Amniotic epithelial cell (primary cell): ENCODE measurements at regions not wholly inside any gene's neighbourhood (a gene's known extent, or its start where the extent isn't known, plus 50 kb on each side); places are given as distances from the start of the nearest gene placed in this dataset.

Experiments
- DNase-seq: peaks from one replicate; pipeline ENCODE4 v3.0.0-alpha.2; 2010; ENCODE audit warnings: low read depth

DNA sequence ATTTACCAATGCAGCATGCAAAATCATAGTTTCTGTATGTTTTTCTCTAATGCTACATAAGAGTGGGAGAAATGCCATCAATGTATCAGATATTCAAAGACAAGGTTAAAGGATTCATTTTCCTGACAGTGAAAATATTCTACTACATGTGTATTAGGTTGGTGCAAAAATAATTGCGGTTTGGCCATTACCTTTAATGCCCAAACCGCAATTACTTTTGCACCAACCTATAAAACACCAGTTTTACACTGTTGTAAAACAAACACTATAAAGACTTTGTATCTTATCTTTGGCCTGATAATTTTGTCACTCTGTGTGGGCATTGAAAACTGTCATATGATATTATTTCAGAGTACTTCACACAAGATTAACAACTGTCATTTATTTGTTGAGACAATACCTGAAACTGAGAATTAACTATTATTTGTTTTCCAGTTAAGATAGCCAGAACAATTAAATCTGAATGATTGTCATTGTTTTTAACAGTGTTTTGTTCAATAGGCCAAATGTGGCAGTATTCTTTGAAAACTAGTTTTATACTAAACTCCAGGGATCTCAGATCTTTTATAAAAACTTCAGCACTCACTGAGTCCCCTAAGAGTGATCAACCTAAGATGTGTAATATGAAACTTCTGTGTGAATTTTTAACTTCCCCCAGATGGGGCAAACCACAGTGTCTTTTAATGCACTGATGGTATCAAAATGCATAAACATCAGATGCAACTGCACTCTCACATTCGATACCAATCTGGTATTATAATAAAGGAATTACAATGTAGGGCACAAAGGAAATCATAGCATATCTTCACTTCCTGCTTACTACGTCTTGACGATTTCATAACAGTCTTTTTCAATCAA lies 53.8 kb upstream of the FBN2 start:
- DNase-seq, result no peak

DNA sequence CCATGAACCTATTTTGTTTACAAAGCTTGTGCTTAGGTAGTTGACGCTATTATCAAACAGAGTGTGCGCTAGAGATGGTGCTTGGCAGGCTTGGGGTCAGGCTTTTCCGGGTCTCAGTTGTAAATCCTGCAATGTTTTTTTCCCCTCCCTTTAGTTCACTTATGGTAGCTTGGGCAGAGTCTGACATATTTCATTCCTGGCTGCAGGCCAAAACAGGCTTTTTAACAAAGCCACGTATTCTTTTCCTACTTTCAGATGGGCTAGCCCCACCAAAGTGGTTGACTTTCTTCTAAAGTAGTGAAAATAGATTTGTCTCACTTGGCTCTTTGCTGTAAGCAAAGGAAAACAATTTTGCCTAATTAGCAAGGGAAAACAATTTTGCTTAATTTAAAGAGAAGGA lies 58.0 kb upstream of the FBN2 start:
- DNase-seq, result peak; percentile 15

DNA sequence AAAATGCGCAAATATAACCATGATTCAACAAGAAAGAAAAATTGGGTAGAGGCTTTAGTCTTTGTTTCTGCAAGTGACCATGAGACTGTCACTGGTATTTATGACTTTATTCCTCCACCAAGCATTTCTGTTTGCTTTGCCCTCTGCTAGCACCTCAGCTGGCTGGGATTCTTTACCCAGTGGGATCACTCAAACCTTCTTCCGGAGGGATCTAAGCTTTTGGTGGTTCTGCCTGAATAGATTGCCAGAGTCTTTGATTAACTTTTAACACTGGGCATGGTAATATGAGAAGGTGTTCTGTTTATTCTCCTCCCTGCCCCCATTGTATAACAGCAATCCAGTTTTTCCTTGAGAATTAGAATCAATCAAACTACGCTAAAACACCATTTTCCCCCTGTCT lies 59.1 kb upstream of the FBN2 start:
- no peak for DNase-seq

DNA sequence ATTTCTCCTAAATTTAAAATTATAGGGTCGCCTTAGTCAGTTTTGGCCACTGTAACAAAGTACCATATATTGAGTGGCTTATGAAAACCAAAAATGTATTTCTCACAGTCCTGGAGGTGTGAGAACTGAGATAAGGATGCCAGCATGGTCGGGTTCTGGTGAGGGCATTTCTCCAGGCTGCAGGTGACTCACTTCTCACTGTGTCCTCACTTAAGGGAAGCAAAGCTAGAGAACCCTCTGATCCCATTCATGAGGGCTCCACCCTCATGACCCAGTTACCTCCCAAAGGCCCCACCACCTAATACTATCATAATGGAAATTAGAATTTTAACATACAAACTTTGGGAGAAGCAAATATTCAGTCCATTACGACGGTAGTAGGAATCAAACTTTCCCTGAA lies 75.1 kb upstream of the FBN2 start:
- peak; percentile 54 for DNase-seq

DNA sequence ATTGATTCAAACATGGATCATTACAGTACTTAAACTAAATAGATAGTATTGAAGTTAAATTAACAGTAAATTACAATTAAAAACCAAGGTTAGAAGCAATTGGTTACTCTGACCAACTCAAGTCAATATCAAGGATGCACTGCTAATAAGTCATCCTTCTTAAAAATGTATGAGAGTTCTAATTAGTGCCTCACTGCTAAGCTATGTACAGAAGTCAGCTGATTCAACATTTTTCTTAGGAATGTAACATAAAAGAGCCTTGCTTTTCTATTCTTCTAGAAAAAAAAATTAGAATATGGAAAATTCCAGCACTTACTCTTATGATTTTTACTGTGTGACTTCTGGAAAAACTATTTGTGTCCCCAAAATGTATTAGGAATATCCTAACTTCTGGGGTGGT lies 75.7 kb upstream of the FBN2 start:
- DNase-seq, result peak; percentile 12

DNA sequence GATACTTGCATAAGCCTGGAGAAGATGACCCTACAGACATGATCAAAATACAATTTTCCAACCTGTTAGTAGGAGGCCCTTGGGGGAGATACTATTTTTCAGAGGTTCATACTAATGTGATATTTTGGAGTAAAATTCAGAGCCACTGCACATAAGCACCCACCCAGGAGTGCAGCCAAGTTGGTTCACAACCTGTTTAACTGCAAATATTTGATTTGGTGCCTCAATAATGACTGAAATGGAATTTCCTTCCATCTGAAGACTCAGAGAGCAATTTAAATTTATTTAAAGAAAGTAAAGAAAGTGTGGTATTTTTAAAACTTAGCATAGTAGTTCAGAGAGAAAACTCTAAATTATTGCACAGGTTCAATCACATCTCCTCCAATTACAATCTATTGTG lies 77.5 kb upstream of the FBN2 start:
- no peak for DNase-seq

DNA sequence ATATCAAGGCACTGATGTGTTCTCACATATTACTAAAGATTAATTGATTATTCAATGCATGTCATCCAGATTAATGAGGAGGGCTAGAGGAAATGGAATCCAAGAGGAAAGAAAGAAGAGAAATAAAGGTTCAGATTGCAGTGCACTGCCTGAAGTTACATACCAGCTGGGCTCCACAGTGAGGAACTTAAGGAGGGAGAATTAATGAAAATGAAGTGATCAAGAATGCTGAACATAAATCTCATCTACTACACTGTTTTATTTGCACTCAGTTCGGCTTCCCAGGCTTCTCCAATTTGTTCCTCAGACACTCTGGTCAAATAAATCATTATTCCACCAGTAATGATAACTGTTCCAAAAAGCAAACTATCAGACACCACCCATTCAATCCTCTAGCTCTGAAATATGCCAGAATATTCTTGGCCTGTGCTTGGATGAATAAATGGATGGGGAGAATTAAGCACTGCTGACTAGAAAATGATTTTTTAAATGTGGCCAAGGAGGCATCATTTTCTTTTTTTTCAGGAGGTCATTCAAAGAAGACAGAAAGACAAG lies 88.6 kb upstream of the FBN2 start:
- DNase-seq, result no peak

DNA sequence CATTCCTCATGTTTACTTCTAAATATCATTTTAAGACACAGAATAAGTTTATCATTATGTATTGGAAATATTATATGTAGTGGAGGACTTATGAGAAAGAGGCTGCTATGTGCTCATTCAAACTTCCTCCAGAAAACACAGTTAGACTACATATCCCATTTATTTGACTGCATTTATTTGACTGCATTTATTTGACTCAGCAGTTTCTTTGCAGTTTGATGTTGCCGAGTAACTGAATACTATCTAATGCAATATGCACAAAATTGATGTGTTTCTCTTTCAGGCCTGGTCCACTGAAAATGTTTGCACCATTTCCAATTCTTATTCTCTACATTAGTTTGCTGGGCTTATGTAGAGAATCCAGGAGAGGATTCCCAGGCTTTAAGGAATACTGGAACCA lies 89.9 kb upstream of the FBN2 start:
- DNase-seq, result no peak

DNA sequence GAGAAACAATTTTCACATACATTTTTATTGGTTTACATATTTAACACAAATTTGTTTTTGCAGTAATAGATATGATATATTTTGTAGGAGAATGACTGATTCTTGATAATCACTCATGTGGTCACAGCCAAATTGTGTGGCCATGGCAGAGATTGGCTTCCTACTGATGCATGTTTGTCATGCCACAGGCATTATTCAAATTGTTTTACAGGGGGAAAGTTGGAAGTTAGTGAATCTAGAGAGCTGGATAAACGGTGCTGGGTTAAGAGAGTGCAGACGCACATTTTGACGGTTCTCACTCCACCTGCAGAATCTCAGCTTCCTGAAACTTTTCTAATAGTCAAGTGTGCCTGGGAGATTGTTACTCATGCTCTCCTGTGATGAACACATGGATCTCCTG lies 91.1 kb upstream of the FBN2 start:
- DNase-seq, result peak; percentile 13

DNA sequence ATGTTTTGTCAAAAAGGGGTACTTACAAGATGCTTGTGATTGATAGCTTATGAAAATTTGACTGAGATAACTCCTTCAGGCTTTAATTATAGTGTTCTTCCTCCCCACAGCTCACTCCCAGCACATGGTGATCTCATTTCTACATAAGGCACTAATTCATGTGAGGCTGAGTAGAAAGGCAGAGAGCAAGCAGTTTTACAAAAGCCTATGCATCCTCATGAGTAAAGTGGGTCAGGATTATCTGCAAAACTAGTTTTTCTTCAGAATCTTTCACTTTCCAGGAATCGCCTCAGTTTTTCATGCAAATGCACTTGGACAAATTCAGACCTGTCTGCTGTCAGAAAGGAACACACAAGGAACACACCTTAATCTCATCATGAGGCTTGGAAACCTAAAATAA lies 92.1 kb upstream of the FBN2 start:
- no peak for DNase-seq

DNA sequence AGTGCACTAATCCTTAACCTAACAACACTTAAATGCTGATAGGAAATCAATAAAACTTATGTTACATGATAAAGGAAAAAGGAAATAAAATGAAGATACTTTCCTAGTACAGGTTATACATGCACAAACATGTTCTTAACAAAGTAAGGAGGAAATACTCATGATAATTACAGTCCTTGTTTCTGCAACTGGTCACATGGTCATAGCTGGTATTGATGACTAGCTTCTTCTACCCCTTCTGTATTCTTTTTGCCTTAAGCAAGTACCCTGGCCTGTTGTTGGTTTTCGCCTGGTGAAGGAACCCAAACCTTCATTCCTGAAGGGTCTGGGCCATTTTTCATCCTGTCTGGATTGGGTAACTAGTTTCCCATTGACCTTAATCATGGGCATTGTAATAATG lies 93.7 kb upstream of the FBN2 start:
- no peak for DNase-seq

DNA sequence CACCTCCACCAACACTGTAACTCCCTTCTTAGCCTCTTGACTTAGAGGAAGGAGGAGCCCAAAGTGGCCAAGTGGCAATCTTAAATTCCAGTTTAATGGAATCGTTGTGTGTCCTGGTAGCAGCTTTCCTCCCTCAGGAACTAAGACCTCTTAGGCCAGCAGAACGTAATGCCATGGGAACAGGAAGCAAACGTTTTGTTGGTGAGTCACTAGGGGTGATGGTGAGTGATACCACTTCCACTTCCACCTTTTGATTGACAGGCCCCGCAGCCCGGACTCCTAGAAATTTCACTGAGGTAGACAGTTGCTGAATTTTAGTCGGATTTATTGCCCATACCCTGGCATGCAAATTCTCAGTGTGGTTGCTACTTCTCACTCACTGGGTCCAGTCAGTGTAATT lies 94.2 kb upstream of the FBN2 start:
- peak; percentile 37 for DNase-seq

DNA sequence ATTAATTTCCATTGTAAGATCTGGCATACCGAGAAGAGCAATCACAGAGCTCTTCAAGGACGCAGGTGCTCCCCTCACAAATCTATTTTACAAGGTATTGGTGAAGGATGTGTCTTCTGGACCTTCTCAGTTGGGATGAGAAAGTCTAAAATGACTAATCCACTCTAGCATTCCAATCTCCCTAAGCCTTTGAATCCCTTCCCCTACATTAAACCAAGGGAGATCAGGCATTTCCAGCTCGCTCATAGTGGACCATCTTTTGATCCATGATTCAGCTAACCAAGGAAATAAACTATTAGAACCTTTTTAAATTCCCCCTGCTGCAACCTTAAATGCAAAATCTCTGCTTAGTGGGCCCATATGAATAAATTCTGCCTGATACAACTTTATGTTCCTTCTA lies 95.9 kb upstream of the FBN2 start:
- DNase-seq, result no peak

DNA sequence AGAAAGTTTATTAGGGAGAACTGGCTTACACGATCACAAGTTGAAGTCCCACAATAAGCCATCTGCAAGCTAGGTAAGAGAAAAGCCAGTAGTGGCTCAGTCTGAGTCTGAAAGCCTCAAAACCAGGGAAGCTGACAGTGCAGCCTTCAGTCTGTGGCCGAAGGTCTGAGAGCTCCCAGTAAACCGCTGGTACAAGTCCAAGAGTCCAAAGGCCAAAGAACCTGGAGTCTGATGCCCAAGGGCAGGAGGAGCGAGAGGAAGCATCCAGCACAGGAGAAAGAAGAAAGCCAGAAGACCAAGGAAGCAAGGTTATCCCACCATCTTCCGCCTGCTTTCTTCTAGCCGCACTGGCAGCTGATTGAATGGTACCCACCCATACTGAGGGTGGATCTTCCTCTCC lies 97.3 kb upstream of the FBN2 start:
- no peak for DNase-seq

DNA sequence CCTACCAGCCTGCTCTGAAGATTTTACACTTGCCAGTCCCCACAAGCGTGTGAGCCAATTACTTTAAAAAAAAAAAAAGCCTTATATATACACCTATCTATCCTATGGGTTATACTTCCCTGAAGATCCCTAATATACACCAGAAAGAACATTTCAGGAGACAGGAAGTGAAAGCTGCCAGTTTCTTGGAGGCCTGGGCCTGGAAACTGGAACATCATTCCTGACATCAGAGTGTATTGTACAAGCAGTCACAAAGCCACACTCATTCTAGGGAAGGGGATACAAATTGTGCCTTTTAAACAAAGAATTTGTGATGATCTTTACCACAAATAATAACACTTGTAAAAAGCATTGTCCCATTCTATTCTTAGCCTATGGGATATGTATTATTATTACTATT lies 98.3 kb upstream of the FBN2 start:
- DNase-seq, result no peak

DNA sequence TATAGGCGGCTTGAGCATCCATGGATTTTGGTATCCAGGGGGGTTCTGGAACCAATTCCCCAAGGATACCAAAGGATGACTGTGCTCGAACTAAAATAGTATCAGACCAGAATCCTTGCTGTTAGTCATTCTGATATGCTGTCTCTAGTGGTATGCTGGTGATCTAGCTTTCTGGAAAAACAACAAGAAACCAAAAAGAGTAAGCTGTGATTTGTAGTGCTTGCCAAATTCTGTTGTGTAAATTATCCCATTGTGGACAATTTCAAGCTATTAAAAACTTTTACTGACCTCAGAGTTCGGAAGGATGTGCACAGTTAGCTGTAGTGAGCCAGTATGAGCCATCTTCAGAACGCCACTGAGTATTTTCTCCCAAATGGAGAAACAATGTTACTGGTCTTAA lies 99.0 kb upstream of the FBN2 start:
- DNase-seq, result peak; percentile 90

DNA sequence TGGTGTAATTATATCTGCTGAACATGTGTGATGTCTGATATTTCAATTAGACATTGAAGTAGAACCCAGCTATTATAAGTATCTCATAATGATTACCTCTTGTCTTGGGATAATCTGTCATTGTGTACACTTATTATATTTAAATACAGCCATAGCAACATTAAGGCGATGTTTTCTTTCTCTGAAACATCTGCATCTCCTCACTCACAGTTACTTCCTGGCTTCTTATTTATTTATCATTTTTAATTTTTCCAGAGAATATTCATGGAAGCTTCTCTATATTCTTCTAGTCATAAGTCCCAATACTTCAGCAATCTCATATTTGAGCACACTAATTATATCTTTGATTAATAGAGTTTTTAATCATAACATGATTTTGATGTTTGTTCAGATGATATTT lies 103.8 kb upstream of the FBN2 start:
- DNase-seq, result no peak

DNA sequence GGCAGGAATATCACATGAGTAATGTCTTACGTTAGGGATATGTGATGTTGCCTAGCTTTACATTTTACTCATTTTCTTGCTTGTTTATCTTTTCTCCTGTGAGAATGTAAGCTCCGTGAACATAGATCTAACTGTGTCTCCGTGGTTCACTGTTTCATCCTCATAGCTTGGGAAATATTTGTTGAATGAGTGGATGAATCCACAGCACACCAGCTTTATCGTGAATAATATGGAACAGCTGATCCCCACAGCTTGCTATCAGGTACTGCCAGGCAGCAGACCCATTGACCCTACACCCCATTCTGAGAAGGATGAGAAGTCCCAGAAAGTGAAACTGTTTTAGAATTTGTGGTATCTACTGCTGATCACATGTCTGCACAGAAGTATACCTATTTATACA lies 106.8 kb upstream of the FBN2 start:
- DNase-seq, result peak; percentile 96

DNA sequence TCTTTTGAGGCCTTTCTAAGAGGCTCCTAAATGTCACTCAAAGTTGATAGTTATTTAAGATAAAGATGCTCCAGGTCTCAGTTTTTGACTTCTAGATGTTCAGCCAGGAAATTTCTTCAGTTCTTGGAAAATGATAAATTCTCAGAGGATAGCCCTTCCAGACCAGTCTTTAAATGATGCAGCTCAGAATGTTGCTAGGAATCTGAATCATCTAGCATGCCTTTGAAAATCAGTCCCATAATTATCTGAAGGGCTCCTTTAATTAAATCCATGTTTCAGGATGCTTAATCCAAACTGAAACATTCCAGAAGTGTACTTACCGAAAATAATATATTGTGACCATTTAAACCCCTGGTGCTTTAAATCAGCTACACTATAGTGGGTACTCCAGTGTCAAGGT lies 107.5 kb upstream of the FBN2 start:
- peak; percentile 20 for DNase-seq

DNA sequence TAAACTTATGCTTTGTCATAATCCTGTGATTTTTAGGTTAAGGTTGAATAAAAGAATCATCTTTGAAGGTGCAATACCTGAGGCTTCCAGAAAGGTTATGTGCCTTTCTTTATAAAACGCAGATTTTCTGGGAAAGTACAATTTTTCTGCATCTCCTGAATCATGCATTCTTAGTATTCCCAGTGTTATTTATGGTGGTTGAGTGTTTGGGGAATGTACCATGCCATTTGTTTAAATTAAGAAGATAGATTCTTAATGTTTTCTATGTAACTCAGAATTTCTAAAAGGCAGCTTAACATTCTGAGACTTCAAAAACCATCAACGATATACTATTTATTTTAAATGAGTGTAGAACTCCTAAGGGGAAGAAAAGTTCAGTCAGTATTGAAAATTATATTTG lies 108.1 kb upstream of the FBN2 start:
- peak; percentile 43 for DNase-seq

DNA sequence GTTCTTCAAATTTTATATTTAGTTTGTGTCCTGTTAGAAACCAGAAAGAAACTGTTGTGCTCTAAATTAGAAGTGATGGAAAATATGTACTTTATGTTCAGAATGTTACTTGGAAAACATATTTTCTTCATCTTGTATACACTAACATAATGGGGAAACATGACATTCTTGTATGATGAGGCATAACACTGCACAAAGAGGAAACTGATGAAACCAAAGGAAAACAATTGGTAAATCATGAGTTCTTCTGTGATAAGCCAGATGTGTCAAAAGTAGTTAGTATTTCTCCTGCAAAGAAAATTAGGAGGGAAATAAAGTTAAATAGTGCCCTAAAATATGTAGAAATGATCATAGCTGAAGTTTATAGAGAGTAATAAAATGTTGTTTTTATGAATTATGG lies 111.1 kb upstream of the FBN2 start:
- peak; percentile 89 for DNase-seq

DNA sequence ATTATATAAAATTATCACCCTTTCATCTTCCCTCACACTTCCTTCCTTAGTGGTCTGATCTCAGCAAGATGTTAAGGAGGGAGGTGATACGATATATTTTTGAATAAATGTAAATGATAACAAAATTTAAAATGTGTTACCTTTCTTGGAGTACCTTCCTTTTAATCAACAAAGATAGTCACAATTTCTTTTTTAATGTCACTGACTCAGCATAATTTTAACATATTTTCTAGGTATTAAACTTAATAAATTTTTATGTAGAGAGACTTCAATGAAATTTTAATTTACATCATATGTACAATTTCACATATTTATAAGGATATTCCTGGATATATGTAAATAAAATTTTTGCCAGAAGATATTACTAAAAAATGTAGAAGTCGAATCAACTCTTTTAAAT lies 125.0 kb upstream of the FBN2 start:
- no peak for DNase-seq

DNA sequence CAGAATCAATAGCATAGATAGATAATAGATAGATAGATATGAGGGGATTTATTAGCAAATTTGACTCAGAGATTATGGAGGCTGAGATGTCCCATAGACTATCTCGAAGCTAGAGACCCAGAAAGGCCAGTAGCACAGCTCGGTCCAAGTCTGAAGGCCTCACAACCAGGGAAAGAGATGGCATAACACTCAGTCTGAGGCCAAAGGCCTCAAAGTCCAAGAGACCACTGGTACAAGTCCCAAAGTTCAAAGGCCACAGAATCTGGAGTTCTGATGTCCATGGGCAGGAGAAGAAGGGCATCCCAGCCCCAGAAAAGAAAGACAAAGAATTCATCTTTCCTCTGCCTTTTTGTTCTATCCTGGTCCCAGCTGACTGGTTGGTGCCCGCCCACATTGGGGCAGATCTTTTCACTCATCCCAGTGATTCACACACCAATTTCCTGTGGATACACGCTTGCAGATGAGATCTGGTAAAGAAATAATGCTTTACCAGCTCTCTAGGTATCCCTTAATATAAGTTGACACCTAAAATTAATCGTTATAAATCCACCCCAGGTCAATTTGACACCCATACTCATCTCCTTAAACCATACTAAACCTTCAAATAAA lies 127.8 kb upstream of the FBN2 start:
- DNase-seq, result no peak

DNA sequence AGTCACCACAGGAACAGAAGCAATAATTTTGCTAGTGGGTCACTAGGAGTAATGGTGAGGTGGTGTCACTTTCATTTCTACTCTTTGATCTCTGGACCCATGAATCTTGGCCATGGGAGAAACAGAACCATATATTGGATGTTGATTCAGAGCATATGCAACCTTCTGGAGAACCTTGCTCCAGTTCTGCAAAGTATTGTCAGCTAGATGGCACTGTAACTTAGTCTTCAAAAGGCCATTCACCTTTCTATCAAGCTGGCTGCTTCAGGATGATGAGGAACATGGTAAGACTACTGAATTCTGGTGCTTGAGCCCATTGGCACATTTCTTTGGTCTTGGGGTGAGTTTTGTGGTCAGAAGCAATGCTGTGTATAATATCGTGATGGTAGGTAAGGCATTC lies 129.1 kb upstream of the FBN2 start:
- DNase-seq, result no peak
